Epithelial cell of proximal tubule (primary cell): ENCODE measurements at regions not wholly inside any gene's neighbourhood (a gene's known extent, or its start where the extent isn't known, plus 50 kb on each side); places are given as distances from the start of the nearest gene placed in this dataset.
"Not testable (repeated sequence)": the region's sequence is repeated elsewhere in the genome, so short reads cannot be mapped to it uniquely, and the experiment has no call there.

Source experiments
- DNase-seq: peaks from one replicate; pipeline ENCODE4 v3.0.0-alpha.2; 2011; ENCODE audit warnings: low read depth
- H3K4me3 ChIP-seq: 2 replicates; pipeline ENCODE4 v1.5.1; 2011; ENCODE audit warnings: low read depth, mild to moderate bottlenecking, low read length
- TF ChIP-seq, protein P1 (sequence below): conservative IDR thresholded peaks from 2 replicates; pipeline ENCODE4 v1.5.1; 2012; ENCODE audit warnings: low read depth, mild to moderate bottlenecking, low read length

DNA sequence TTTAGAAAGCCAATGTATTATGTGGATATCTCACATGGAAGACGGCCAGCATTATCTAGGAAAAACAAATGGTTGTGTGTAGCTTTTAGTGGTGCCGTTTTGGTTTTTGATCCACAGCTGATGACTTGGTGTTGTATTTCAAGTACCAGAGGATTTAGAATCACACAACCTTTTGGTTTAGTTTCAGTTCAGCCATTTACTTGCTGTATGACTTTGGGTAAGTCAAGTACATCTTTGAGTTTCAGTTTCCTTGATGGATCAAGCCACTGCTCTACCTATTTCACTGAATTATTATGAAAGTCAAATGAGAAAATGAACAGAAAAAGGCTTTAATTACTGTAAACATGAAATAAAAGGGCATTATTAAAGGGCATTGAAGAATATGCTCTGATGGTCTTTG, 205.6 kb downstream of the ZIC3 start:
- no peak for DNase-seq
- TF ChIP-seq, protein P1, sequence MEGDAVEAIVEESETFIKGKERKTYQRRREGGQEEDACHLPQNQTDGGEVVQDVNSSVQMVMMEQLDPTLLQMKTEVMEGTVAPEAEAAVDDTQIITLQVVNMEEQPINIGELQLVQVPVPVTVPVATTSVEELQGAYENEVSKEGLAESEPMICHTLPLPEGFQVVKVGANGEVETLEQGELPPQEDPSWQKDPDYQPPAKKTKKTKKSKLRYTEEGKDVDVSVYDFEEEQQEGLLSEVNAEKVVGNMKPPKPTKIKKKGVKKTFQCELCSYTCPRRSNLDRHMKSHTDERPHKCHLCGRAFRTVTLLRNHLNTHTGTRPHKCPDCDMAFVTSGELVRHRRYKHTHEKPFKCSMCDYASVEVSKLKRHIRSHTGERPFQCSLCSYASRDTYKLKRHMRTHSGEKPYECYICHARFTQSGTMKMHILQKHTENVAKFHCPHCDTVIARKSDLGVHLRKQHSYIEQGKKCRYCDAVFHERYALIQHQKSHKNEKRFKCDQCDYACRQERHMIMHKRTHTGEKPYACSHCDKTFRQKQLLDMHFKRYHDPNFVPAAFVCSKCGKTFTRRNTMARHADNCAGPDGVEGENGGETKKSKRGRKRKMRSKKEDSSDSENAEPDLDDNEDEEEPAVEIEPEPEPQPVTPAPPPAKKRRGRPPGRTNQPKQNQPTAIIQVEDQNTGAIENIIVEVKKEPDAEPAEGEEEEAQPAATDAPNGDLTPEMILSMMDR: no peak
- H3K4me3 ChIP-seq: no peak overlapping the region

DNA sequence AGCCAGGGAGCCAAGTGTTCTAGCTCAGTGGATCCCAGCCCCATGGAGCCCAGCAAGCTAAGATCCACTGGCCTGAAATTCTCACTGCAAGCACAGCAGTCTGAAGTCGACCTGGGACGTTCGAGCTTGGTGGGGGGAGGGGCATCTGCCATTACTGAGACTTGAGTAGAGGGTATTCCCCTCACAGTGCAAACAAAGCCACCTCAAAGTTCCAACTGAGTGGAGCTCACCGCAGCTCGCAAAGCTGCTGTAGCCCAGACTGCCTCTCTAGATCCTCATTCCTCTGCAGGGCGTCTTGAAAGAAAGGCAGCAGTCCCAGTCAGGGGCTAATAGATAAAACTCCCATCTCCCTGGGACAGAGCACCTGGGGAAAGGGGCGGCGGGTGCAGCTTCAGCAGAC, 226.3 kb downstream of the ZIC3 start:
- DNase-seq: no peak
- no peak overlapping the region for H3K4me3 ChIP-seq
- TF ChIP-seq, protein P1: no peak

DNA sequence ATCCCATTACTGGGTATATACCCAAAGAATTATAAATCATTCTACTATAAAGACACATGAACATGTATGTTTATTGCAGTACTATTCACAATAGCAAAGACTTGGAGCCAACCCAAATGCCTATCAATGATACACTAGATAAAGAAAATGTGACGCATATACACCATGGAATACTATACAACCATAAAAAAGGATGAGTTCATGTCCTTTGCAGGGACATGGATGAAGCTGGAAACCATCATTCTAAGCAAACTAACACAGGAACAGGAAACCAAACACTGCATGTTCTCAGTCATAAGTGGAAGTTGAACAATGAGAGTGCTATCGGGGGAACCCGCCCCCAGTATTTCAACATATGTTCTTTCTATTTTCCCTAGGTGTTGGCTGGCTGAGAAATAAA, 232.0 kb downstream of the ZIC3 start:
- H3K4me3 ChIP-seq, DNase-seq: not testable (repeated sequence)

DNA sequence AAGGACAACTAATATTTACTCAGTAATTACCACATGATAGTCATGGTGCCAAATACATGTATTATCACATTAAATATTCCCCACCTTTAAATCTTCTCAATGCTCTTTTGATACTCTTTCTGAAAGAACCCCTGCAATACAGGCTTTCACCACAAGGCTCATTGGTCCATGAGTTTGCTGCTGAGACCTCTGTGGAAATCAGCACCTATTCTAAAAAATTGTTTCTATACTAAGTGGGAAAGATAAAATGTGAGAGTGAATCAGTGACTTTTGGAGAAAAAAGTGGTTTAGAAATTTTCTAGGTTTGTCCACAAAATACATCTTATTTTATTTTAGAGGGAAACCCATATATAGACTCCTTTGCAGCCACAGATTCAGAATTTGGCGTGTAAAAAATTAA, 257.3 kb downstream of the ZIC3 start:
- no peak for DNase-seq
- H3K4me3 ChIP-seq: no peak overlapping the region
- TF ChIP-seq, protein P1: no peak

DNA sequence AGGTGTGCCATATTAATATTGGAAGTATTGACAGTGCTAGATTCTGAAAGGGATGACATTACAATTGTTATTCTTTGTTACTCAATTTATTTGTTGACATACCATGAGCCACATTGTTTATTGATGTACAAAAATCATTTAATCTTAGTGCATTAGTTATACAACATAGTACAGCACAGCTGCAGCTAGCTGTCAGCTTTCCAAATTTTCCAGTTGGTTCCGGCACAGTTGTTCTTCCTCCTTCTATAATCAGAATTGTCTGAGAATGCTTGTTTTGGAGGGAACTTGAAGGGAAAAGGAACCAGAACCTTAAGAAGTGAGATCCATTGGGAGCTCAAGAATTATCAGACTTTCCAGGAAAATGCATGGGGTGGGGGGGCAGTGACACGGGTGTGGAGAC, 281.4 kb downstream of the ZIC3 start:
- H3K4me3 ChIP-seq: no peak overlapping the region
- TF ChIP-seq, protein P1: no peak
- DNase-seq: no peak

DNA sequence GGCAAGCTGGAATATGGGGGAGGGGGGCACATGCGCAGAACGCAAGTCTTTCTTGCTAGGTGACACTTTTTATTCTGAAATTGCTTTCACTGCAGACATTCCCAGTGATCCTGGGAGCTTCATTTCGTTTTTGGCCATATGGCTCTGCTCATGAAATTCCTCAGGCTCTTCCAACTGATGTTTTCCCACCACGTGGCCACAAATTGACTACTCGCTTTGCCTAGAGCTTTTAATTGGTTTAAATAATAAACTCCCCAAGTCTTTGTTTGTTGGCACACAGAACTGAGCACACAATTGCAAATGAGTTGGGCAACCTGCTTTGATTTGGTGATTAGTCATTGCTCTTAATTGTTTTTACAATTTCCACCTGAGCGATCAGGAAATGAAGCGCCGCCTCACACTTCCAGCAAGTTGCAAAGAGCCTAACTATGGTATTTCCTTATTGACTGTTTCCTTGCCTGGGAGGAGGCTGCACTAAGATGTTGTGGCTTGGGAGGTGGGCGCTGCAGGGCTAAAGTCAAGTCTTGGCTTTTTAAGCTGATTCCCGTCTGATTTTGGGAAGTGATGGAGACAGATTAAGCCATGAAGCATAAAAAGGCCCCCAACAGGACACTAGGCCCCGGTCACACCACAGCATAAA, 282.5 kb downstream of the ZIC3 start:
- H3K4me3 ChIP-seq: no peak overlapping the region
- TF ChIP-seq, protein P1: no peak
- DNase-seq: no peak

DNA sequence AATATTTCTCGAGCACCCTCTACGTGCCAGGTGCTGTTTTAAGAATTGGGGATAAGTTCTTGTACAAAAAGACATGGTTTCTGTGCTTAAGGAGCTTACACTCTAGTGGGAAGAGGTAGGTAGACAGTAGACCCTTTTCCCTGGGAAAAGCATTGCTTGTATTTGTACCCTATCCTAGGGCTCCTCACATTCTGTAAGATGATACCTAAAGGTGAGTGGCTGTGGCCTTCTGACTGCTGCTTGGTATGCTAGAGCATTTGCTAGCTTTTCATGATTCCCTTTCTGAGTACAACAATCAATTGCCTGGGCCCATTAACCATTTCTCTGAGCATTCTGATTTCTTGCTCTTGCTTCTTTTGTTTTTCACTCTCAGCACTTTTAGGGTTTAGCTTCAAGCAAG, 286.6 kb downstream of the ZIC3 start:
- TF ChIP-seq, protein P1: no peak
- DNase-seq: no peak
- H3K4me3 ChIP-seq: no peak overlapping the region

DNA sequence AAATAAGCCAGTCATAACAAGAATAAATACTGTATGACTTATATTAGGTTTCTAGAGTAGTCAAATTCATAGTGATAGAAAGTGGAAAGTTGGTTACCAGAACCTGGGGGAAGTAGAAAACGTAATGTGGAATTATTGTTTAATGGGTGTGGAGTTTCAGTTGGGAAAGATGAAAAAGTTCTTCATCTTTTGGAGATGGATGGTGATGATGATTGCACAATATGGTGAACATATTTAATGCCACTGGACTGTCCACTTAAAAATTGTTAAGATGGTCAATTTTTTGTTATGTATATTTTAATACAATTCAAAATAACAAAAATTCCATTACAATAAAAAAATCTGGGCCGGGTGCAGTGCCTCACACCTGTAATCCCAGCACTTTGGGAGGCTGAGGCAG, 289.6 kb downstream of the ZIC3 start:
- TF ChIP-seq, protein P1: no peak
- no peak for DNase-seq
- H3K4me3 ChIP-seq: no peak overlapping the region
